IPS DF 6.9 (cell line): ENCODE measurements at regions not wholly inside any gene's neighbourhood (a gene's known extent, or its start where the extent isn't known, plus 50 kb on each side); places are given as distances from the start of the nearest gene placed in this dataset.

Experiments
- DNase-seq: peaks from one replicate; pipeline ENCODE4 v3.0.0-alpha.2; 2013; ENCODE audit warnings: low read depth, low spot score
- H3K27ac ChIP-seq: one replicate; pipeline ENCODE4 v1.5.1; 2013; ENCODE audit warnings: low read length, control low read depth
- H3K27me3 ChIP-seq: 2 replicates; pipeline ENCODE4 v1.6.1; 2013; ENCODE audit warnings: mild to moderate bottlenecking, low read length; ENCODE audit not compliant: control insufficient read depth, insufficient read depth
- H3K36me3 ChIP-seq: 2 replicates; pipeline ENCODE4 v1.6.1; 2013; ENCODE audit warnings: low read length; ENCODE audit not compliant: control insufficient read depth, insufficient read depth
- H3K4me1 ChIP-seq: 2 replicates; pipeline ENCODE4 v1.6.1; 2013; ENCODE audit warnings: low read length; ENCODE audit not compliant: control insufficient read depth, insufficient read depth
- H3K4me3 ChIP-seq: 2 replicates; pipeline ENCODE4 v1.5.1; 2013; ENCODE audit warnings: mild to moderate bottlenecking, low read length
- H3K9me3 ChIP-seq: 2 replicates; pipeline ENCODE4 v1.6.1; 2013; ENCODE audit warnings: low read length, inconsistent platforms; ENCODE audit not compliant: control insufficient read depth, insufficient read depth
- WGBS: extraction: QIAGEN DNeasy Blood & Tissue Kit; methylation state at CpG from one replicate; pipeline ENCODE4 v1.1.7; 2013; ENCODE audit warnings: mixed read lengths, missing lambda C conversion rate; ENCODE audit not compliant: insufficient read length, insufficient coverage; 5-methylcytosine and 5-hydroxymethylcytosine counted together

- no CpG with 5 or more reads among the region's 5 CpGs for WGBS
- H3K27me3 ChIP-seq = no peaks in the 10 kb centered on the region
- H3K4me1 ChIP-seq = no peaks in the 10 kb centered on the region
- no peak overlapping the region for H3K27ac ChIP-seq
- H3K4me3 ChIP-seq = no peak overlapping the region
- DNase-seq = no peak
- H3K36me3 ChIP-seq = no peaks in the 10 kb centered on the region
- no peaks in the 10 kb centered on the region for H3K9me3 ChIP-seq
These were observed 376.0 kb upstream of the SMARCA2 start for GRCh38 chr9:1639166-1639565.

- Histone ChIP-seq H3K9me3 (no peaks in the 10 kb centered on the region), H3K4me1 (no peaks in the 10 kb centered on the region), H3K27ac (no peak overlapping the region), H3K4me3 (no peak overlapping the region), H3K36me3 (no peaks in the 10 kb centered on the region), H3K27me3 (no peaks in the 10 kb centered on the region)
- no peak for DNase-seq
- no CpG with 5 or more reads among the region's 1 CpG for WGBS
These were observed 367.4 kb upstream of the SMARCA2 start for GRCh38 chr9:1647776-1648175.

GRCh38 chr9:1653282-1653681 is 361.9 kb upstream of the SMARCA2 start:
- H3K9me3 ChIP-seq = no peaks in the 10 kb centered on the region
- H3K27me3 ChIP-seq = no peaks in the 10 kb centered on the region
- no peak overlapping the region for H3K27ac ChIP-seq
- no CpG with 5 or more reads among the region's 4 CpGs for WGBS
- no peak overlapping the region for H3K4me3 ChIP-seq
- no peaks in the 10 kb centered on the region for H3K36me3 ChIP-seq
- DNase-seq = no peak
- no peaks in the 10 kb centered on the region for H3K4me1 ChIP-seq

GRCh38 chr9:1658661-1659362 is 356.3 kb upstream of the SMARCA2 start:
- H3K4me3 ChIP-seq = no peak overlapping the region

GRCh38 chr9:1659363-1659690 is 355.8 kb upstream of the SMARCA2 start:
- no peaks in the 10 kb centered on the region for H3K4me1 ChIP-seq
- 100% methylated on average over 1 of the region's 3 CpGs for WGBS
- H3K4me3 ChIP-seq = no peak overlapping the region
- no peaks in the 10 kb centered on the region for H3K9me3 ChIP-seq
- no peaks in the 10 kb centered on the region for H3K36me3 ChIP-seq
- no peak overlapping the region for H3K27ac ChIP-seq
- no peaks in the 10 kb centered on the region for H3K27me3 ChIP-seq
- DNase-seq = no peak

More at GRCh38 chr9:1658661-1659362, 356.3 kb upstream of the SMARCA2 start:
- no CpG with 5 or more reads among the region's 4 CpGs for WGBS
- Histone ChIP-seq H3K36me3 (no peaks in the 10 kb centered on the region), H3K4me1 (no peaks in the 10 kb centered on the region), H3K9me3 (no peaks in the 10 kb centered on the region), H3K27ac (no peak overlapping the region), H3K27me3 (no peaks in the 10 kb centered on the region)
- DNase-seq = no peak

GRCh38 chr9:1668441-1668840 is 346.7 kb upstream of the SMARCA2 start:
- Histone ChIP-seq H3K9me3 (no peaks in the 10 kb centered on the region), H3K27me3 (no peaks in the 10 kb centered on the region), H3K27ac (no peak overlapping the region), H3K36me3 (no peaks in the 10 kb centered on the region), H3K4me1 (no peaks in the 10 kb centered on the region), H3K4me3 (no peak overlapping the region)
- no peak for DNase-seq
- no CpG with 5 or more reads among the region's 1 CpG for WGBS

GRCh38 chr9:1673300-1673699 is 341.8 kb upstream of the SMARCA2 start:
- no peak overlapping the region for H3K27ac ChIP-seq
- H3K4me1 ChIP-seq = no peaks in the 10 kb centered on the region
- no peaks in the 10 kb centered on the region for H3K36me3 ChIP-seq
- no peak overlapping the region for H3K4me3 ChIP-seq
- H3K27me3 ChIP-seq = no peaks in the 10 kb centered on the region
- no peaks in the 10 kb centered on the region for H3K9me3 ChIP-seq
- DNase-seq = no peak

GRCh38 chr9:1676771-1677170 is 338.4 kb upstream of the SMARCA2 start:
- no peaks in the 10 kb centered on the region for H3K4me1 ChIP-seq
- H3K27me3 ChIP-seq = no peaks in the 10 kb centered on the region
- no CpG with 5 or more reads among the region's 3 CpGs for WGBS

GRCh38 chr9:1683951-1684350 is 331.2 kb upstream of the SMARCA2 start:
- no CpG with 5 or more reads among the region's 2 CpGs for WGBS
- Histone ChIP-seq H3K4me3 (no peak overlapping the region), H3K4me1 (no peaks in the 10 kb centered on the region), H3K9me3 (no peaks in the 10 kb centered on the region), H3K27ac (no peak overlapping the region), H3K36me3 (no peaks in the 10 kb centered on the region), H3K27me3 (no peaks in the 10 kb centered on the region)
- no peak for DNase-seq

More at GRCh38 chr9:1676771-1677170, 338.4 kb upstream of the SMARCA2 start:
- Histone ChIP-seq H3K27ac (no peak overlapping the region), H3K36me3 (no peaks in the 10 kb centered on the region), H3K4me3 (no peak overlapping the region), H3K9me3 (no peaks in the 10 kb centered on the region)
- no peak for DNase-seq

- WGBS = no CpG with 5 or more reads among the region's 5 CpGs
- H3K36me3 ChIP-seq = no peaks in the 10 kb centered on the region
- no peaks in the 10 kb centered on the region for H3K9me3 ChIP-seq
- DNase-seq = no peak
- H3K27ac ChIP-seq = no peak overlapping the region
- no peaks in the 10 kb centered on the region for H3K27me3 ChIP-seq
- H3K4me3 ChIP-seq = no peak overlapping the region
- no peaks in the 10 kb centered on the region for H3K4me1 ChIP-seq
These were observed 316.2 kb upstream of the SMARCA2 start for GRCh38 chr9:1698991-1699390.

GRCh38 chr9:1701113-1701512 is 314.0 kb upstream of the SMARCA2 start:
- Histone ChIP-seq H3K9me3 (no peaks in the 10 kb centered on the region), H3K27ac (no peak overlapping the region), H3K4me1 (no peaks in the 10 kb centered on the region), H3K36me3 (no peaks in the 10 kb centered on the region), H3K4me3 (no peak overlapping the region), H3K27me3 (no peaks in the 10 kb centered on the region)
- no peak for DNase-seq
- no CpG with 5 or more reads among the region's 2 CpGs for WGBS
